GM10266 (cell line): ENCODE measurements at regions not wholly inside any gene's neighbourhood (a gene's known extent, or its start where the extent isn't known, plus 50 kb on each side); places are given as distances from the start of the nearest gene placed in this dataset.
A peak's percentile ranks its signal among the peaks of the same experiment; 100 is the strongest.

Source experiments
- DNase-seq: peaks from one replicate; pipeline ENCODE4 v3.0.0; 2012; ENCODE audit errors: extremely low spot score
- TF ChIP-seq, protein P1 (sequence below): IDR thresholded peaks from 2 replicates; pipeline ENCODE4 v1.5.1; 2012; ENCODE audit warnings: mild to moderate bottlenecking, low read depth; ENCODE audit not compliant: control insufficient read depth, insufficient read depth; ENCODE audit errors: missing control alignments

DNA sequence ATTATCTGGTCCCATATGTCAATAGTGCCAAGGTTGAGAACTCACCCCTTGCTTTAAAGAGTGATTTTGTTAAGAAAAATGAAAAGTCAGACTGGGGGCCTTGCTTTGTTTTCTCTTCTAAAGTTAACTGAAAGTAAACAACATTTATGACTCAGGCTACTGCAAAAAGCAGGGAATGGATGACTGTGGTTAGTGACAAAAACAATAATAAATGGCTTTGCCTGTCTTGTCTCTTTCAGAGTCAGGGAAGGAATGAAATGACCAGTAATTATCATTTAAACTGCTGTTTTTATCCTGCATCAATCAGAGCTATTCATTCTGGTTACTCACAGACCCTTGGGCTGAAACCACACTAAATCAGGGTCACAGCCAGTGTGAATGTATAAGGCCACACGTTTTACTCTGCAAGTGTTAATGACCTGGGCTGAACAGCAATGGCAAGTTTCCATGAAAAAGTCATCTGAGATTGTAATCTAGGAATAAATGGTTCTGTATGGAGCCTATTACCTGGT, 112.2 kb downstream of the ZNF608 start:
- DNase-seq, result no peak
- TF ChIP-seq, protein P1, sequence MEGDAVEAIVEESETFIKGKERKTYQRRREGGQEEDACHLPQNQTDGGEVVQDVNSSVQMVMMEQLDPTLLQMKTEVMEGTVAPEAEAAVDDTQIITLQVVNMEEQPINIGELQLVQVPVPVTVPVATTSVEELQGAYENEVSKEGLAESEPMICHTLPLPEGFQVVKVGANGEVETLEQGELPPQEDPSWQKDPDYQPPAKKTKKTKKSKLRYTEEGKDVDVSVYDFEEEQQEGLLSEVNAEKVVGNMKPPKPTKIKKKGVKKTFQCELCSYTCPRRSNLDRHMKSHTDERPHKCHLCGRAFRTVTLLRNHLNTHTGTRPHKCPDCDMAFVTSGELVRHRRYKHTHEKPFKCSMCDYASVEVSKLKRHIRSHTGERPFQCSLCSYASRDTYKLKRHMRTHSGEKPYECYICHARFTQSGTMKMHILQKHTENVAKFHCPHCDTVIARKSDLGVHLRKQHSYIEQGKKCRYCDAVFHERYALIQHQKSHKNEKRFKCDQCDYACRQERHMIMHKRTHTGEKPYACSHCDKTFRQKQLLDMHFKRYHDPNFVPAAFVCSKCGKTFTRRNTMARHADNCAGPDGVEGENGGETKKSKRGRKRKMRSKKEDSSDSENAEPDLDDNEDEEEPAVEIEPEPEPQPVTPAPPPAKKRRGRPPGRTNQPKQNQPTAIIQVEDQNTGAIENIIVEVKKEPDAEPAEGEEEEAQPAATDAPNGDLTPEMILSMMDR, result no peak

DNA sequence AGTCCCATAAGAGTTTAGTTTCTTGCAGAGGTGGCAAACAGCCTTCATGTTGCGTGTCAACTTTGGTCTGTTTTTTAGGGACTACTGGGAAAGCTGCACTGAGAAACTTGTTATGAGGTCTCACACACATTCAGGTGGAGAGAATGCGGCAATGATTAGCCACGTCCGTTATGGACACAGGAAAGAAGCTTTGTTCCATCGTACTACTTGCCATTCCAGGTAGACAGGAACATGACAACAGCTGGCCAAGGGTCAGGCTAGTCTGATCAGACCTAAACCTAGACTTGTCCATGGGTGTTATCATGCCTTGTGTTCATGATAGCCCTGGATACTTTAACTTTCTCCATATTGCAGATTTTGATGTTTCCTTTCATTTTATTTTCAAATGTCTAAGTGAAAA, 113.2 kb downstream of the ZNF608 start:
- DNase-seq, result no peak
- TF ChIP-seq, protein P1, result no peak

DNA sequence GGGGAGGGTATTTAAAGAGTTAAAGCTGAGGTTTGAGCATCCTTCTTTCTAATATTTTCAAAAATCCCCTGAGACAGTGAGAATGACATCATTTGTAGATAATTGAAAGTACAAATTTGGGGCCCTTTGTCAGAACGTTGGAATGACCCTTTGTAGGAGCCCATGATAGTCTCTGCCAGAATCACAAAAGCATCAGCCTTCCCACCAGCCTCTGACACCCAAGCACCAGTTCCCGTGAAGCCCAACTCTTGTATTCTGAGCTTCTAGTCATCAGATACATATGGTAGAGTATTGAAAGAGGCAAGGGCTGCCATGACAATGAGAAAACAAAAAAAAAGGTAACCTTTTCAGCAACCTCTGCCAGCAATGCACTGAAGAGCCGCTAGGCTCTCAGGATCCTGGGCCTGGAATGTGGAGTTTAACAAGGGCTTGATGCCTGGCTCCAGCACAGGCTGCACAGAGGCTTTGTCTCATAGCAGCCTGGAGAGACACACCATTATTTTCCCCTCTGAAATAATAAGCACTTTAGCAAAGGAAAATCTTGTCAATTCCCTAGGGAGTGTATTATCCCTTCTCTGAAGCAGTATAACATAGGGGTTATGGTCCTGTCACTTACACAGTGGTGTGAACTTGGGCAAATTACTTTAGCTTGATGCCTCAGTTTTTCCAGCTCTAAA, 114.4 kb downstream of the ZNF608 start:
- TF ChIP-seq, protein P1, result no peak
- DNase-seq, result no peak

DNA sequence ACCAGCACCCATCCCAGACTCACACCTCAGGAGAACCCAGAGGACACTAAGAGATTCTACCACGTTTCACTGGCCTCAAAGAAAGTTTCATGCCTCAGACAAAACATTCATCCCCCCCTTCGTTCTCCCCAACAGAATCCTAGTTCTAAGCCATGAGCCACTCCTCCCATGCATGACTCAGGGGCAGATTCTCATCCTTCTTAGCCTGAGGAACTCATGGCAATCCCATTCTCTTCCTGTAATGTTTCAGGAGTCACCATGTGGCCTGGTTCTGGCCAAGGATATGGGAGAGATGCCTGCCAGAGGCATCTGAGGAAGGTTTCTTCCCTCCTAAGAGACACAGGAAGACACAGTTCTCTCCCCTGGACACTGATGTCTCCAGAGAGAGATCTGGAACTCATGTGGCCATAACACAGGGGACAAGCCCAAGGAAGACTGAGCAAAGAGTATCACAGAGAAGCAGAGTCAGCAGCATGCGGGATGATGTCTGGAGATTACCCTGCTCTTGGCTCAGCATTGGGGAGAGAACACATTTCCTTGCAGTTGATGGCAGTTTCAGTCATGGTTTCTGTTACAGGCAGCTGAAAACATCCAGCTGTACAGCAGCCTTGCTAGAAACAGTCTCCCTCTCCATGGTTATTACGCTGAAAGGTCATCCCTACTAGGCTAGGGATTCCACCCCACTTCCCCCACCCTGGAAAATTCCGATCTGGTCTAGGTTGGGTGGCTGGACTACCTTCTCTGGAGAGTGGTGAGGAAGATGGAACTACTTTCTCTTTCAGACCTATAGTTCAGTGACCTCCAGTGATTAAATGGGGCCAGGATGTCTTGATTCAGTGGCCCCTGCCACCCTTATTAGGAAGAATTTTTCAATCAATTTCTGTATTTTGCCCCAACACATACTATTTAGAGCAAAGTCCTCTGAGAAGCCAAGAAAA, 115.4 kb downstream of the ZNF608 start:
- TF ChIP-seq, protein P1, result no peak
- peak; percentile 25 for DNase-seq

DNA sequence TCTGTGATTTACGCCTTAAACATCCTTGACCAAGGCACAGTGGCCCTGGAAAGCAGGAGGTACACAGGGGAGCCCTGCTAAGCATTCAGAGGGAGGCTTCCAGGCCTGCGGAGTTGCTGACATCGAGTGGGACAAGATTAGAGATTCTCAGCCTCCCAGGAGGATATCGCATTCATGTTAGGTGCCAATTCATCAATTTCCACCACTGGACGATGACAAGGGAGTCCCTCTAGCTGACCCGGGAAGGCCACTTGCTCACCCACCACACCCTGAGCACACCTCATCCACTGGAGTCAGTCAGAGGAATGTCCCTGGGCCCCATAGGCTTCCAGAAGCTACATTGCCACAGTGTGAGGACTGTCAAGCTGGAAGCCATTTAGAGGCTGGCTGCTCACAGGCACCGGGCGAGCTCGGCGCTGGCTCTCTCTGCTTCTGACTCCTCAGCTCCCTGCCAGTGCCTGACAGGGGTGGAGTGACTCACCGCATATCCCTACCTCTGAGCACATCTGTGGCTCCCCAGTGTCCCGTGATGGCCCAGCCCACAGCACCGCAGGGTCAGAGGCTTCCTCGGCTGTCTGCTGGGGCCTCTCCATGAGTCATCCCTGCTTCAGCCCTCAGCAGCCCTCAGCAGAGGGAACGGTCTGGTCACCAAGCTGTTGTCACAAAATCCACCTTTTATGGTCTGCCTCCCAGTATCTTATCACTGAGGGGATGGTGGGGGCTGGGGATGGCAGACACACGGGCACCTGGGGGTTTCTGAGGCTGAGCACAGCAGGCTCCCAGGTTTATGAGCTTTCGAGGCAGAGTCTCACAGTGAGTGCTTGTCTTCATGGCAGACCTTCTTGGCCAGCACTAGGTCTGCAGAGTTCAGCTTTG, 117.5 kb downstream of the ZNF608 start:
- no peak for DNase-seq

DNA sequence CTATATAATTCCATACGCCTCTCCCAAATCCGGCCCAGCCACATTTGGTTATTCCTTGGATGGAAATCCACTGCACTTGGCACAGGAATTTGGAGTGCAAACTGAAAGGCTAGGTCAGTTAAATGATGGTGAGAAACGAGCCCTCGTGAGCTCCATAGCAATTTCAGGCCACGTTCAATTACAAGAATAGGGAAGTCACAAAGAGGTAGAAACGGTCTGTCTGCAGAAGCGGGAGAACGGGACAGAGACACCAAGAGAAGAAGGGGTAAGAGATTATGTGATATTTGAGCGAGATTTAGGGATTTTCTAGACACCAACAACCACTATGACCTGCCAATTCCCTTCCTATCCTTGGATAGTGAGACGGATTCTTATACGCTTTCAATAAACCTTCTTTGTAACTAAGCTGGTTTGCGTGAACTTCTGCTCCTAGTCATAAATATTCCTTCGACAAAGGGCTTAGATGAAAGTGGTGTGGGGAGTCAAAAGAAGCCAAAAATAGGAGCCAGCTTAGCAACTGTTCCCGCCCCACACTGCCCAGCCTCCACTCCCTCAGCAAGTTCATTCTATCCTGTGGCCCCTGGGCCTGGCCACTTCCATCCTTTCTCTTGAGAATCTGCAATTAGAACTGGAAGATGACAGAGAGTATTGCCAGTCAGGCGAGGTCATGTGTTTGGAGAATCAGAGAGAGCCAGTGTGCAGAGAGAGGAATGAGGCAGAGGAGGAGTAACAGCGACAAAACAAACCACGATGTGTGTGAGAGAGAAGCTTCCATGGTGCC, 118.4 kb downstream of the ZNF608 start:
- DNase-seq, result no peak
- TF ChIP-seq, protein P1, result no peak

More for the DNA sequence above, 117.5 kb downstream of the ZNF608 start:
- TF ChIP-seq, protein P1, result no peak
